Calu3 (cell line): ENCODE measurements at regions not wholly inside any gene's neighbourhood (a gene's known extent, or its start where the extent isn't known, plus 50 kb on each side); places are given as distances from the start of the nearest gene placed in this dataset.

Source experiments
- BruUV-seq: library from RNA; stranded (reverse); fragments of 400-500 nt; replicated peaks from 2 replicates; lab custom pipeline; 2021; lab: Mats Ljungman, UMichigan
- CTCF ChIA-PET: fragments of 300-600 bp; sonication (Branson Sonifier 250); formaldehyde crosslinking; loops from one replicate; lab custom pipeline; 2022; ENCODE audit warnings: antibody characterized with exemption; lab: Charles Lee
- DNase-seq: peaks from one replicate; pipeline ENCODE4 v3.0.0; 2022
- H3K27ac Mint-ChIP-seq: one replicate; pipeline ENCODE4 v1.8.0; 2022; ENCODE audit warnings: mixed read lengths; ENCODE audit not compliant: unreplicated experiment
- H3K27me3 Mint-ChIP-seq: one replicate; pipeline ENCODE4 v1.8.0; 2022; ENCODE audit warnings: mixed read lengths; ENCODE audit not compliant: unreplicated experiment
- H3K36me3 Mint-ChIP-seq: one replicate; pipeline ENCODE4 v1.8.0; 2022; ENCODE audit warnings: mild to moderate bottlenecking, moderate library complexity, mixed read lengths; ENCODE audit not compliant: insufficient read depth, unreplicated experiment
- H3K4me1 Mint-ChIP-seq: one replicate; pipeline ENCODE4 v1.8.0; 2022; ENCODE audit warnings: mild to moderate bottlenecking, low read depth, mixed read lengths; ENCODE audit not compliant: unreplicated experiment
- H3K4me3 Mint-ChIP-seq: one replicate; pipeline ENCODE4 v1.8.0; 2022; ENCODE audit warnings: mild to moderate bottlenecking, low read depth, moderate library complexity, mixed read lengths; ENCODE audit not compliant: unreplicated experiment
- H3K9me3 Mint-ChIP-seq: one replicate; pipeline ENCODE4 v1.8.0; 2022; ENCODE audit warnings: low read depth, mixed read lengths; ENCODE audit not compliant: unreplicated experiment
- intact Hi-C: fragments of 100-400 bp; cut with micrococcal nuclease; formaldehyde crosslinking; loops from one replicate; pipeline ENCODE4 v1.10.0; 2022; ENCODE audit not compliant: unreplicated experiment
- TF ChIP-seq, protein P1 (sequence below): fragments of 200-600 bp; IDR thresholded peaks from one replicate; pipeline ENCODE4 v1.8.0; 2022; ENCODE audit warnings: antibody characterized with exemption; ENCODE audit not compliant: unreplicated experiment

GRCh38 chr17:77786090-77786489 is 172.4 kb upstream of the TNRC6C start:
- Mint-ChIP-seq H3K4me1 (no peaks in the 10 kb centered on the region), H3K36me3 (peaks cover 5% of the 10 kb centered on the region), H3K27me3 (peaks cover 99% of the 10 kb centered on the region), H3K4me3 (no peak overlapping the region), H3K9me3 (no peaks in the 10 kb centered on the region), H3K27ac (no peak overlapping the region)
- TF ChIP-seq, protein P1, sequence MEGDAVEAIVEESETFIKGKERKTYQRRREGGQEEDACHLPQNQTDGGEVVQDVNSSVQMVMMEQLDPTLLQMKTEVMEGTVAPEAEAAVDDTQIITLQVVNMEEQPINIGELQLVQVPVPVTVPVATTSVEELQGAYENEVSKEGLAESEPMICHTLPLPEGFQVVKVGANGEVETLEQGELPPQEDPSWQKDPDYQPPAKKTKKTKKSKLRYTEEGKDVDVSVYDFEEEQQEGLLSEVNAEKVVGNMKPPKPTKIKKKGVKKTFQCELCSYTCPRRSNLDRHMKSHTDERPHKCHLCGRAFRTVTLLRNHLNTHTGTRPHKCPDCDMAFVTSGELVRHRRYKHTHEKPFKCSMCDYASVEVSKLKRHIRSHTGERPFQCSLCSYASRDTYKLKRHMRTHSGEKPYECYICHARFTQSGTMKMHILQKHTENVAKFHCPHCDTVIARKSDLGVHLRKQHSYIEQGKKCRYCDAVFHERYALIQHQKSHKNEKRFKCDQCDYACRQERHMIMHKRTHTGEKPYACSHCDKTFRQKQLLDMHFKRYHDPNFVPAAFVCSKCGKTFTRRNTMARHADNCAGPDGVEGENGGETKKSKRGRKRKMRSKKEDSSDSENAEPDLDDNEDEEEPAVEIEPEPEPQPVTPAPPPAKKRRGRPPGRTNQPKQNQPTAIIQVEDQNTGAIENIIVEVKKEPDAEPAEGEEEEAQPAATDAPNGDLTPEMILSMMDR, result no peak
- intact Hi-C loops, result no loop called here
- CTCF ChIA-PET, result no interaction called here
- DNase-seq, result no peak
- no TSS peak for BruUV-seq

DNA sequence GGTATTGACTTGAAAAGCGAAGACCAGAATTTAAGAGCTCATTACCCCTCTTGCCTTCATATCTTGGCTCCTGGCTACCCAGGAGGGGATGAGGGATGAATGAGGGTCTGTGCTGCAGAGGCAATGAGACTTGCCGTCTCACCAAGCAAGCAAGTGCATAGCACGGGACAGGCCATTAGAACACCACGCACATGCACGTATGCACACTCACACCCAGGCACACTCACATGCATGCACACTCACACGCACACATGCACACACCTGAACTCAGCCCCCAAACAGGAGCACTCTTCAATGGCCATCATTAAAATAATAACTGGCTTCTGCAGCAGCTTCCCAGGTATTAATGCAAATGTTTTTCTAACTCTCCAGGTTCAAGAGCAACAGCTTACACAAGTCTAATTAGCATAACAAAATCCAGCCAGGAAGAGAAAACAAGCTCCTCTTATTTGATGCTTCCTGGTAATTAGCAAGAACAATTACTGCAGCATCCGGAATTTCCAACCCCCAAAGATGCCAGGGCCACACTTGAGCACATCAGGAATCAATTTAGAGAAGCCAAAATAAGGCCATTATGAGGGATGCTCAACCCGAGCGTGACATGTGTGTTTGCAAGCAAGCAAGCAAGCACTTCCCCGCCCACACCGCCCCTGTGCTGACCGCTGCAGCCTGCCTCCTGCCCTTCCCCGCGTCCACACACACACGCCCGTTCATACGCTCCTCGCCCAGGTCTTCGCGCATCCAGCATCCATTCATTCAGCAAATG is 171.6 kb upstream of the TNRC6C start:
- H3K4me3 Mint-ChIP-seq, result no peak overlapping the region
- H3K27me3 Mint-ChIP-seq, result peaks cover 91% of the 10 kb centered on the region
- TF ChIP-seq, protein P1, result no peak
- no TSS peak for BruUV-seq
- H3K36me3 Mint-ChIP-seq, result peaks cover 4% of the 10 kb centered on the region
- CTCF ChIA-PET, result no interaction called here
- no peak for DNase-seq
- H3K4me1 Mint-ChIP-seq, result no peaks in the 10 kb centered on the region
- intact Hi-C loops, result no loop called here
- no peak overlapping the region for H3K27ac Mint-ChIP-seq
- no peaks in the 10 kb centered on the region for H3K9me3 Mint-ChIP-seq

DNA sequence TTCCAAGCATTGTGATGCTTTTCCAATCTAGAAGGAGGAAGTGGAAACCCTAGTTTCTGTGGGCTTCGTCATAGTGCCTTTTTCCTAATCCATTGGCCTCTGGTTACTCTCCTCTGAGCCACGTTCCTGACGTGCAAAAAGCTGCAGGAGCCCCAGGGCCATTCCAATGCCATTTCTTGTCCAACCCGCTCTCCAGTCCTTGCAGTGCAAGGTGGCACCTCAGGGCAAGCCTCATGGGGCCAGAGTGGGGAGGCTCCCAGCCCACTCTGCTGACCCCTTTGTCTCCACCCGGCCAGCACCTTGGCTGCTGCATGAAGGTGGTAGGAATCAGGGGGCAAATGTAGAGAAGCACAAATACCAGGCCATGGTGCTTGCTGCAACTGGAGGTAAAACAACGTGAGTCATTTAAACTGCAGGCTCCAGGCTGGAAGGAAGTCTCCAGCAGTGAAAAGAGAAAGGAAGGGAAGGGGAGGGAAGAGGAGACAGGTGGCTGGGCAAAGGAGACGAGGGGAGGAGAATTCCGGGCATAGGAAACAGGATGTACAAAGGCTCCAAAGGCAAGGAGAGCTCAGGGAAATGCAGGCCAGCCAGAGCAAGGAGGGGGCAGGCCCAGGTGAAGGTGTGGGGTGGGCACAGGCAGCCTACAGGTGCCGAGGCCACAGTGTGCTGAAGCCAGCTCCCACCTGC is 168.2 kb upstream of the TNRC6C start:
- Mint-ChIP-seq H3K36me3 (no peaks in the 10 kb centered on the region), H3K9me3 (no peaks in the 10 kb centered on the region), H3K4me1 (no peaks in the 10 kb centered on the region), H3K27ac (no peak overlapping the region), H3K4me3 (no peak overlapping the region), H3K27me3 (peaks cover 58% of the 10 kb centered on the region)
- BruUV-seq, result no TSS peak
- DNase-seq, result no peak
- intact Hi-C loops, result no loop called here
- TF ChIP-seq, protein P1, result no peak
- CTCF ChIA-PET, result interaction anchor here (0.6 kb wide), 1 partner anchor 170 kb away, joined by 3 read pairs; no protein-coding TSS in a partner anchor

GRCh38 chr17:77792626-77793025 is 165.9 kb upstream of the TNRC6C start:
- CTCF ChIA-PET, result no interaction called here
- Mint-ChIP-seq H3K4me3 (no peak overlapping the region), H3K27ac (no peak overlapping the region), H3K36me3 (no peaks in the 10 kb centered on the region), H3K4me1 (no peaks in the 10 kb centered on the region), H3K27me3 (peaks cover 35% of the 10 kb centered on the region), H3K9me3 (no peaks in the 10 kb centered on the region)
- intact Hi-C loops, result no loop called here
- no TSS peak for BruUV-seq
- TF ChIP-seq, protein P1, result no peak
- no peak for DNase-seq
